ENCODE measurements at regions not wholly inside any gene's neighbourhood (a gene's known extent, or its start where the extent isn't known, plus 50 kb on each side); places are given as distances from the start of the nearest gene placed in this dataset.

DNA sequence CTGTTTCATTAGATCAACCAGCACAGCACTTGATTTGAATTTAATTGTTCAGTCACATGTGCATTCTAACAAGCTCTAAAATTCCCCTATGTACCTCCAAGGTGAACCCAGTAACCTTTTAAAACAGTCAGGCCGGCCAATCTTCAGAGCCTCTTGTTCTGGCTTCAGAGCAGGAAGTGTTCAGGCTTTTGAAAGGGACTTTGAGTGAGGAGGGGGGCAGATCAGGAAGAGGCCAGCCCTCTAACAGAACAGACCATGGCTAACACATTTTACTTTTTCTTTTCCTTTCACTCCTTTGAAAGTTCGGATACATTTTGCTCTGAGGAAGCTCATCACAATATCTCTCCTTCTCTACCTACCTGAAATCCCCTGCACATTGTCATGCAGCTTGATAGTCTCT lies 390.3 kb downstream of the TBC1D4 start:
- Histone ChIP-seq H3K4me1 (ENCODE audit: control insufficient read depth, insufficient read depth, low read length) (no peaks in the 10 kb centered on the region), H3K27ac (ENCODE audit: low read length) (no peak overlapping the region), H3K36me3 (ENCODE audit: control insufficient read depth, insufficient read depth, low read length) (no peaks in the 10 kb centered on the region), H3K9me3 (ENCODE audit: control insufficient read depth, insufficient read depth, low read length) (no peaks in the 10 kb centered on the region), H3K4me3 (ENCODE audit: low read length) (no peak overlapping the region), H3K27me3 (ENCODE audit: control insufficient read depth, insufficient read depth, low read length) (no peaks in the 10 kb centered on the region)
- no peak for DNase-seq (ENCODE audit: low read depth, low spot score)
- no CpG with 5 or more reads among the region's 2 CpGs for WGBS (ENCODE audit: insufficient coverage, insufficient read length)

- no peaks in the 10 kb centered on the region for H3K36me3 ChIP-seq (ENCODE audit: control insufficient read depth, insufficient read depth, low read length)
- no peaks in the 10 kb centered on the region for H3K4me1 ChIP-seq (ENCODE audit: control insufficient read depth, insufficient read depth, low read length)
- H3K27me3 ChIP-seq (ENCODE audit: control insufficient read depth, insufficient read depth, low read length), result no peaks in the 10 kb centered on the region
- WGBS (ENCODE audit: insufficient coverage, insufficient read length), result no CpG with 5 or more reads among the region's 3 CpGs
- no peaks in the 10 kb centered on the region for H3K9me3 ChIP-seq (ENCODE audit: control insufficient read depth, insufficient read depth, low read length)
- H3K4me3 ChIP-seq (ENCODE audit: low read length), result no peak overlapping the region
- DNase-seq (ENCODE audit: low read depth, low spot score), result no peak
- H3K27ac ChIP-seq (ENCODE audit: low read length), result no peak overlapping the region
Observed at GRCh38 chr13:75090872-75091615, 390.9 kb downstream of the TBC1D4 start.

GRCh38 chr13:75088915-75089314 lies 393.1 kb downstream of the TBC1D4 start:
- Histone ChIP-seq H3K4me1 (ENCODE audit: control insufficient read depth, insufficient read depth, low read length) (no peaks in the 10 kb centered on the region), H3K9me3 (ENCODE audit: control insufficient read depth, insufficient read depth, low read length) (no peaks in the 10 kb centered on the region), H3K27ac (ENCODE audit: low read length) (no peak overlapping the region), H3K27me3 (ENCODE audit: control insufficient read depth, insufficient read depth, low read length) (no peaks in the 10 kb centered on the region), H3K36me3 (ENCODE audit: control insufficient read depth, insufficient read depth, low read length) (no peaks in the 10 kb centered on the region), H3K4me3 (ENCODE audit: low read length) (no peak overlapping the region)
- WGBS (ENCODE audit: insufficient coverage, insufficient read length), result no CpG with 5 or more reads among the region's 4 CpGs
- DNase-seq (ENCODE audit: low read depth, low spot score), result no peak

- no peak overlapping the region for H3K4me3 ChIP-seq (ENCODE audit: low read length)
- H3K27ac ChIP-seq (ENCODE audit: low read length), result no peak overlapping the region
- DNase-seq (ENCODE audit: low read depth, low spot score), result no peak
- no CpG with 5 or more reads among the region's 2 CpGs for WGBS (ENCODE audit: insufficient coverage, insufficient read length)
- H3K4me1 ChIP-seq (ENCODE audit: control insufficient read depth, insufficient read depth, low read length), result no peaks in the 10 kb centered on the region
- H3K9me3 ChIP-seq (ENCODE audit: control insufficient read depth, insufficient read depth, low read length), result no peaks in the 10 kb centered on the region
- H3K27me3 ChIP-seq (ENCODE audit: control insufficient read depth, insufficient read depth, low read length), result no peaks in the 10 kb centered on the region
- no peaks in the 10 kb centered on the region for H3K36me3 ChIP-seq (ENCODE audit: control insufficient read depth, insufficient read depth, low read length)
Observed at GRCh38 chr13:75079226-75079625, 402.7 kb downstream of the TBC1D4 start.

GRCh38 chr13:75076476-75076875 lies 405.5 kb downstream of the TBC1D4 start:
- H3K36me3 ChIP-seq (ENCODE audit: control insufficient read depth, insufficient read depth, low read length), result no peaks in the 10 kb centered on the region
- no peak for DNase-seq (ENCODE audit: low read depth, low spot score)

GRCh38 chr13:75073786-75074185 lies 408.2 kb downstream of the TBC1D4 start:
- H3K4me1 ChIP-seq (ENCODE audit: control insufficient read depth, insufficient read depth, low read length), result no peaks in the 10 kb centered on the region
- no peaks in the 10 kb centered on the region for H3K9me3 ChIP-seq (ENCODE audit: control insufficient read depth, insufficient read depth, low read length)
- no peak overlapping the region for H3K4me3 ChIP-seq (ENCODE audit: low read length)
- H3K36me3 ChIP-seq (ENCODE audit: control insufficient read depth, insufficient read depth, low read length), result no peaks in the 10 kb centered on the region
- WGBS (ENCODE audit: insufficient coverage, insufficient read length), result no CpG with 5 or more reads among the region's 1 CpG
- no peak overlapping the region for H3K27ac ChIP-seq (ENCODE audit: low read length)
- no peak for DNase-seq (ENCODE audit: low read depth, low spot score)
- no peaks in the 10 kb centered on the region for H3K27me3 ChIP-seq (ENCODE audit: control insufficient read depth, insufficient read depth, low read length)

More at GRCh38 chr13:75076476-75076875, 405.5 kb downstream of the TBC1D4 start:
- no peak overlapping the region for H3K27ac ChIP-seq (ENCODE audit: low read length)
- no peak overlapping the region for H3K4me3 ChIP-seq (ENCODE audit: low read length)
- H3K4me1 ChIP-seq (ENCODE audit: control insufficient read depth, insufficient read depth, low read length), result no peaks in the 10 kb centered on the region
- no peaks in the 10 kb centered on the region for H3K9me3 ChIP-seq (ENCODE audit: control insufficient read depth, insufficient read depth, low read length)
- H3K27me3 ChIP-seq (ENCODE audit: control insufficient read depth, insufficient read depth, low read length), result no peaks in the 10 kb centered on the region

GRCh38 chr13:75072891-75073290 lies 409.1 kb downstream of the TBC1D4 start:
- Histone ChIP-seq H3K27ac (ENCODE audit: low read length) (no peak overlapping the region), H3K4me1 (ENCODE audit: control insufficient read depth, insufficient read depth, low read length) (no peaks in the 10 kb centered on the region), H3K9me3 (ENCODE audit: control insufficient read depth, insufficient read depth, low read length) (no peaks in the 10 kb centered on the region), H3K36me3 (ENCODE audit: control insufficient read depth, insufficient read depth, low read length) (no peaks in the 10 kb centered on the region), H3K4me3 (ENCODE audit: low read length) (no peak overlapping the region), H3K27me3 (ENCODE audit: control insufficient read depth, insufficient read depth, low read length) (no peaks in the 10 kb centered on the region)
- no CpG with 5 or more reads among the region's 6 CpGs for WGBS (ENCODE audit: insufficient coverage, insufficient read length)
- no peak for DNase-seq (ENCODE audit: low read depth, low spot score)

DNA sequence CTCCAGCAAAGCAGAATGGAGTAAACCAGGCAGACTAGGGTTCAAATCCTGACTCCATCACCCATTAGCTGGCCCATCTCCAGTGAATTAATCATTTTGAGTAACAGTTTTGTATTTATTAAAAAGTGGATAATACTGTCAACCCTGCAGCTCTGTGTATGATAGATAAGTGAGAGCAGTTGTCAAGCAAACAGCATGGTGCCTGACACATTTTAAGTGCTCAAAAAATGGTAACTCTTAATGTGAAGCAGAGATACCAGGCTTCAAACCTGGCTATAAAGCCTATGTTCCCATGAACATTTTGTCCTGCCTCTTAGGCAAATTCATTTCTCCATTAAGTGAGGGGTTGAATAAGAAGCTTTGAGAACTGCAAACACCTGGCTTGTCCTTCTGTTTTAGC lies 409.6 kb downstream of the TBC1D4 start:
- H3K4me3 ChIP-seq (ENCODE audit: low read length), result no peak overlapping the region
- no peaks in the 10 kb centered on the region for H3K9me3 ChIP-seq (ENCODE audit: control insufficient read depth, insufficient read depth, low read length)
- no peak for DNase-seq (ENCODE audit: low read depth, low spot score)
- no peaks in the 10 kb centered on the region for H3K36me3 ChIP-seq (ENCODE audit: control insufficient read depth, insufficient read depth, low read length)
- no peaks in the 10 kb centered on the region for H3K27me3 ChIP-seq (ENCODE audit: control insufficient read depth, insufficient read depth, low read length)
- H3K4me1 ChIP-seq (ENCODE audit: control insufficient read depth, insufficient read depth, low read length), result no peaks in the 10 kb centered on the region
- no peak overlapping the region for H3K27ac ChIP-seq (ENCODE audit: low read length)

DNA sequence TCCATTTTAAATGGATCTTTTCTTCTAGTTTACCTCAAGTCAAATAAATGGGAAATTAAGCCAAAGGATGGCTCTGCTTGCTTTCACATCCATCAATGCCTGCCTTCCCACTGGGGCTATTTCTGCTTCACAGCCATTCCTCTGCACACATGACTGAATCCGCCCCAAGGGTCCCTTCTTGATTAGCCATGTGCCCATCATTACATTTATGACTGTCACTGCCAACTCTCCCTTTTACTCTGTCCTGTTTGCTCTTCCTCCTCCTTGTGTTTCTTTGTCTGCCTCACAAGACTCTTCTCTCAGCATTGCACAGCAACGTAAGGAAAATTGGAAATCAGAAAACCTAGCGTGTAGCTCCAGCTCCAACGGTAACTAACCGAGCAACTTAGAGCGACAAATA lies 410.2 kb downstream of the TBC1D4 start:
- no peaks in the 10 kb centered on the region for H3K4me1 ChIP-seq (ENCODE audit: control insufficient read depth, insufficient read depth, low read length)
- DNase-seq (ENCODE audit: low read depth, low spot score), result no peak
- H3K9me3 ChIP-seq (ENCODE audit: control insufficient read depth, insufficient read depth, low read length), result no peaks in the 10 kb centered on the region
- no CpG with 5 or more reads among the region's 6 CpGs for WGBS (ENCODE audit: insufficient coverage, insufficient read length)
- no peak overlapping the region for H3K4me3 ChIP-seq (ENCODE audit: low read length)
- H3K27me3 ChIP-seq (ENCODE audit: control insufficient read depth, insufficient read depth, low read length), result no peaks in the 10 kb centered on the region
- no peak overlapping the region for H3K27ac ChIP-seq (ENCODE audit: low read length)
- no peaks in the 10 kb centered on the region for H3K36me3 ChIP-seq (ENCODE audit: control insufficient read depth, insufficient read depth, low read length)

DNA sequence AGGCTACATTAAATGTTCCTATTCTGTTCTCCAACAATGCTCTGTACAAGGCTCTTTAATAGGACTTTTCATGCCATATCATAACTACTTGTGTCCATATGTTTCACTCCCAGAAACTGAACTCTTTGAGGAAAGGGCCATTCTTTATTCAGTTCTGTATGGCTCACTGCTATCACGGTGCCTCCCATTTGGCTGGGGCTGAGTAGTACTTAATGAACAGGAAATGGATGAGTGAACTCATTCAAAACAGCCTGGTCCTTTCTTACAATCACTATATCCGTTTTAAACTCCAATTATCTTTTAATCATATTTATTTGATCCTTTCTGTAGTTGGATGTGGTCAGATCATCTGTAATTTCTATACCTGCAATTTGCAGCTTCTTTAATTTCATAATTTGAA lies 410.6 kb downstream of the TBC1D4 start:
- Histone ChIP-seq H3K27me3 (ENCODE audit: control insufficient read depth, insufficient read depth, low read length) (no peaks in the 10 kb centered on the region), H3K4me1 (ENCODE audit: control insufficient read depth, insufficient read depth, low read length) (no peaks in the 10 kb centered on the region), H3K4me3 (ENCODE audit: low read length) (no peak overlapping the region), H3K27ac (ENCODE audit: low read length) (no peak overlapping the region), H3K36me3 (ENCODE audit: control insufficient read depth, insufficient read depth, low read length) (no peaks in the 10 kb centered on the region), H3K9me3 (ENCODE audit: control insufficient read depth, insufficient read depth, low read length) (no peaks in the 10 kb centered on the region)
- no CpG with 5 or more reads among the region's 2 CpGs for WGBS (ENCODE audit: insufficient coverage, insufficient read length)
- DNase-seq (ENCODE audit: low read depth, low spot score), result no peak

DNA sequence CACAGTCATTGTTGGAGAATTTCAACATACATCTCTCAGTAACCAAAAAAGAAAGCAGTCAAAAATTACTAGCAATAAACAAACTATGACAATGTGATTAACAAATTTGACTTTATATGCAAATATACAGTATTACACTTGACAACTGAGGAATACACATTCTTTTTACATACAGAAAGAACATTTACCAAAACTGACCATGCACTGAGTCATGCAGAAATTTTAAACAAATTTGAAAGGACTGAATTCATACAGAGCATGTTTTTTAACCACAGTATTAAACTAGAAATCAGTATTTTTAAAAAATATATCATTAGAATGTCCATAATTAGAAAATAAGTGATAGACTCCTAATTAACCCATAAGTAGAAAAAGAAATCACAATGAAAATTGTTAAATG lies 420.1 kb downstream of the TBC1D4 start:
- Histone ChIP-seq H3K27ac (ENCODE audit: low read length) (no peak overlapping the region), H3K27me3 (ENCODE audit: control insufficient read depth, insufficient read depth, low read length) (no peaks in the 10 kb centered on the region), H3K4me3 (ENCODE audit: low read length) (no peak overlapping the region), H3K36me3 (ENCODE audit: control insufficient read depth, insufficient read depth, low read length) (no peaks in the 10 kb centered on the region), H3K4me1 (ENCODE audit: control insufficient read depth, insufficient read depth, low read length) (no peaks in the 10 kb centered on the region), H3K9me3 (ENCODE audit: control insufficient read depth, insufficient read depth, low read length) (no peaks in the 10 kb centered on the region)
- no peak for DNase-seq (ENCODE audit: low read depth, low spot score)

All from iPS DF 6.9 (cell line).